HG03097 (cell line): ENCODE measurements at regions not wholly inside any gene's neighbourhood (a gene's known extent, or its start where the extent isn't known, plus 50 kb on each side); places are given as distances from the start of the nearest gene placed in this dataset.
"Not testable (repeated sequence)": the region's sequence is repeated elsewhere in the genome, so short reads cannot be mapped to it uniquely, and the experiment has no call there.

Experiments used
- ATAC-seq: cut with Tn5 transposase; IDR thresholded peaks from one replicate; pipeline ENCODE4 v1.9.1; 2021; ENCODE audit not compliant: unreplicated experiment, low FRiP score

DNA sequence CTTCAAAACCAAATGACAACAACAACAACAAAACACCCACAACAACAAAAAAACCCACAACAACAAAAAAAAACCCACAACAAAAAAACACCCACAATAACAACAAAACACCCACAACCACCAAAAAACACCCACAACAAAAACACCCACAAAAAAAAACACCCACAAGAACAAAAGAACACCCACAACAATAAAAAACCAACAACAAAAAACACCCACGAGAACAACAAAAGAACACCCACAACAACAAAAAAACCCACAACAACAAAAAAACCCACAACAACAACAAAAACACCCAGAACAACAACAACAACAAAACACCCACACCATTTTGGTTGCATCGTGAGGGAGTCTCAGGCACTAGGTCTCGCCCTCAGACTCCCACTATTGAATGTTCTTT is 117.8 kb downstream of the C16orf95 start:
- ATAC-seq = no peak

DNA sequence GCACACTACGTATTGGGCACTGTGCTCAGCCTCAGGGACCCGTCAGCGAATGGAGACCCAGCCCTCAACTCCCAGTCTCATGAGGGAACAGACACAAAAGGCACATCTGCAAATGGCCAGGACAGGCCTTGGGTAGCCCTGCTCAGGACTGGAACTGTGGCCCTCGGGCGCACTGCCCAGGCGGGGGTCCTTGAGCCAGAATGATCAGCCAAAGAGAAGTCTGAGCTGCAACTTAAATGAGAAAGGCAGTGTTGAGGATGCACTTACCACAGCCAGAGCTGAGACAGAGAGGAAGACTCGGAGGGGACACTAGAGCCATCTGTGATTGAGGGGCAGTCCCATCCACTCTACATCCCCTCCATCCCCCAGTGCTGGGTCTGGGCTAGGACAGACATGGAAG is 117.3 kb downstream of the C16orf95 start:
- ATAC-seq = no peak

GRCh38 chr16:87200637-87201036 is 116.6 kb downstream of the C16orf95 start:
- ATAC-seq = no peak

DNA sequence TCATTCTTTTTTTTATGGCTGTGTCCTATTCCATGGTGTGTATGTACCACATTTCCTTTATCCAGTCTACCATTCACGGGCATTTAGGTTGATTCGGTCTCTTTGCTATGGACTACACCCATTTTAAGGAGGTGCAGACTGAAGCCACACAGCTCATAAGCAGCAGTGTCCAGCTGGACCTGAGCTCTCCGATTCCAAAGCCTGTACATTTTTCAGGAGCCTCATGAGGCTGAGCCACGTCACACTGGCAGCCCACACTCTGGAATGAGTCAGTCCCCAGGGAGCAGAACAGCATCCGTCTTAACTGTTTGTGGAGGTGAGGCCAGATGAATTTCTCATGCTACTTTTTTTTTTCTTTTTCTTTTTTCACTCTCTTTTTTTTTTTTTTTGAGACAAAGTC is 116.1 kb downstream of the C16orf95 start:
- ATAC-seq = no peak

DNA sequence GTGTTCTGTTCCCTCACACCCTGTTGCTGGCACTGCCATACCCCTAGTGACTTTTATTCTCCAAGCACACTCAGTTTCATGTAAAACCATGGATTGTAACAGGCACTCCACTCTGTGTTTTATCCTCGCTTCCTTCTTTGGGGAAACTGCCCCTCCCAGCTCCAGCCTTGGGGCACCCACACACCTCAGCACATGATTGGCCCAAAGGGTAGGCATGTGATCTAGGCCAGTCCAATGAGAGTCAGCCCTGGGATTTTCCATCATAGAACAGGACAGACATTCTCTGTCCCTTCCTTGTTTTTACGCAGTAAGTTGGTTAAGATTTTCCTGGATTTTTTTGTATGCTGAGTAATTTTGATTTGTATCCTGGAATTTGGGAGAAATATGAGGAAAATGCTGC is 115.4 kb downstream of the C16orf95 start:
- ATAC-seq = no peak

GRCh38 chr16:87202346-87202745 is 114.8 kb downstream of the C16orf95 start:
- ATAC-seq = no peak

- no peak for ATAC-seq
Observed at GRCh38 chr16:87203060-87203656, 114.0 kb downstream of the C16orf95 start.

GRCh38 chr16:87206646-87207451 is 110.3 kb downstream of the C16orf95 start:
- ATAC-seq = no peak

DNA sequence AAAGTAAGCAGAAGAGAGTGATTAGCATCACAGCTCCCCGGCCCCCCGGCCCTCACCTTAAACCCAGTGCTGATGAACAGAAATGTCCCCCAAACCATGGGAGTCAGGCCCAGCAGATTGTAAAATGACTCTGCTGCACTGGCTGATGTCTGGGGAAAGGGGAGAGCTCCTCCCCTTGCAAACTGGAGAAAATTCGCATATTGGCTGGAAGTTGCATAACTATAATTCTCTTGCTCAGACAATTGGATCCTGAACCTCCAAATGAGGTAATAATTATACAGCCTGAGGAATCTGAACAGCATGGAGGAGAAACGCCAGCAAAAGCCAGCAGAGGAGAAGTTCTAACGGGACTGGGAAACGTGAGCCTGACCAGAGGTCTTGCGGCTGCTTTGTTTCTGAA is 109.7 kb downstream of the C16orf95 start:
- no peak for ATAC-seq

DNA sequence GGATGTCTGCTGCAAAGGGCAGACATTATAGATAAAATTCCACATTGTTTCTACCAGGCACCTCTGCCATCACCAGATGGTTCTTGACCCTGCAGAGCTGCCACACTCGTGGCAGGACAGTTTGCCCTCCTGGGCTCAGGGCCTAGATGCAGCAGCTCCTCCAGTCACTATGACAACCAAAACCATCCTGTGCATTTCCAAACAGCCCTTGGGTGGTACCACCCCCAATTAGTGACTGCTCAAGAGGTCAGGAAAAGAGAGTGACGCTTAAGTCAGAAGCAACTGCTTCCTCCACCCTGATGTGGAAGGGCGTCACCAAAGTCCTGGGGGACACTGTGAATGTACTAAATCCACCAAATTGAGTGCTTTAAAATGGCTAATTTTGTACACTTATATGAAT is 109.2 kb downstream of the C16orf95 start:
- no peak for ATAC-seq

DNA sequence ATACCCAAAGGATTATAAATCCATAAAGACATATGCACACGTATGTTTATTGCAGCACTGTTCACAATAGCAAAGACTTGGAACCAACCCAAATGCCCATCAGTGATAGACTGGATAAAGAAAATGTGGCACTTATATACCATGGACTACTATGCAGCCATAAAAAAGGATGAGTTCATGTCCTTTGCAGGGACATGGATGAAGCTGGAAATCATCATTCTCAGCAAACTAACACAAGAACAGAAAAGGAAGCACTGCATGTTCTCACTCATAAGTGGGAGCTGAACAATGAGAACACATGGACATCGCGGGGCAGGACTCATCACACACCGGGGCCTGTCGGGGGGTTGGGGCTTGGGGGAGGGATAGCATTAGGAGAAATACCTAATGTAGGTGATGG is 108.2 kb downstream of the C16orf95 start:
- ATAC-seq = not testable (repeated sequence)

DNA sequence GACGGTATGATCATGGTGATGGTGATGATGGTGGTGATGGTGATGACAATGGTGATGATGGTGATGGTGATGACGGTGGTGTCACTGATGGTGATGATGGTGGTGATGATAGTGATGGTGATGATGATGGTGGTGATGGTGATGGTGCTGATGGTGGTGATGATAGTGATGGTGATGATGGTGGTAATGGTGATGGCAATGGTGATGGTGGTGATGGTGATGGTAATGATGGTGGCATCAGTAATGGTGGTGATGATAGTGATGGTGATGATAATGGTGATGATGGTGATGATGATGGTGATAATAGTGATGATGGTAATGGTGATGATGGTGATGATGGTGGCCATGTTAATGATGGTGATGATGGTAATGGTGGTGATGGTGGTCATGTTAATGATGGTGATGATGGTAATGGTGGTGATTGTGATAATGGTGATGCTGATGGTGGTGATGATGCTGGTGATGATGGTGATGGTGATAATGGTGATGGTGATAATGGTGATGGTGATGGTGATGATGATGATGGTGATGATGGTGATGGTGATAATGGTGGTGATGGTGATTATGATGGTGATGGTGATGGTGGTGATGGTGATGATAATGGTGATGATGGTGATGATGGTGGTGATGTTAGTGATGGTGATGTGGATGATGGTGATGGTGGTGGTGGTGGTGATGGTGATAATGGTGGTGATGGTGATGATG is 107.2 kb downstream of the C16orf95 start:
- no peak for ATAC-seq

- no peak for ATAC-seq
Observed at GRCh38 chr16:87210894-87211293, 106.3 kb downstream of the C16orf95 start.

DNA sequence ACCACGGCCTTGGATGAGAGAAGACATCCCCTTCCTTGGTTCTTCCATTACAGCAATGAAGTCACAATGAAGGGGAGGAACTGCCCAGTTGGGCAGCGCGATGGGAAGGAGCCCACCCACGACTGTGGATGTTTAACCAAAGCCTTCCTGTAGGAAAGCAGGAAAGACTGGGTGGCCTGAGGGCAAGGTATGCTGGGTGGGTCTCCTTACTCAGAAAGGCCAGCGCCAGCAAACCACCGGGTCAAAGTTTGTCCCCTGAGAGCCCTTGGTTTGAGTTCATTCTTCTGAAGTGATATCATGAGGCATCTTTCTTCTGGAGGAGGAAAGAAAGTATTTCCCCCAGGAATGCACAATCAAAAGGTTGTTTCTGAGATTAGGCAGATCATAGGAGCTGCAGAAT is 105.2 kb downstream of the C16orf95 start:
- no peak for ATAC-seq

GRCh38 chr16:87213536-87213935 is 103.7 kb downstream of the C16orf95 start:
- no peak for ATAC-seq

DNA sequence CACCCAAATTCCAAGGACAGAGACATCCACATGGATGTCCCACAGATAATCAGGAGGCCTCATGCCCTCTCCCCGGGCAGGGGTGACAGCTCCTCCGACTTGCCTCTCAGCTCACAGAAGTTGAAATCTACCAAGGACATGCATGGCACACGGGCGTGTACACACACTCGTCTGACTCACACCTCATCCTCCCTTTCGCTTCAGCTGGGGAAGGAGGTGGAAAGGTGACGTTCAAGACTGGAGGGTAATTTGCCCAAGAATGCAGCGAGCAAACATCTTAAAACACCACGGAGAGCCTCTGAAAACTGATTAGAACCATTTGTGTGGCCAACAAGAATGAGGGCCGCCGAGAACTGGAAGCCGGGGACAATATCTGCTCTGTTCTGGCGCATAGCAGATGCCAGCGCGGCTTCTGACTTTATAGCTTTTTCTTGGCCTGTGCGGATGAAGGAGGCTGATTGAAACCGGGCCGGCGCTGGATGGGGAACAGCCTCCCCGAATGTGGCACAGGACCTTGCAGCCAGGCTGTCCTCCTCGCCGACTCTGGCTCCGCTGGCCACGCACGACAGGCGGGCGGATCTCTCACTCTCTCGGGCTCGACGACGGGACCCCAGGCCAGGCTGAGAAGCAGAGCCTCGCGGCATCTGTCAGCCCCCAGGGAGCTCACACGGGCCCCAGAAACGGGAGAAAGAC is 100.9 kb downstream of the C16orf95 start:
- ATAC-seq = no peak

- no peak for ATAC-seq
Observed at GRCh38 chr16:87216841-87217275, 100.3 kb downstream of the C16orf95 start.

DNA sequence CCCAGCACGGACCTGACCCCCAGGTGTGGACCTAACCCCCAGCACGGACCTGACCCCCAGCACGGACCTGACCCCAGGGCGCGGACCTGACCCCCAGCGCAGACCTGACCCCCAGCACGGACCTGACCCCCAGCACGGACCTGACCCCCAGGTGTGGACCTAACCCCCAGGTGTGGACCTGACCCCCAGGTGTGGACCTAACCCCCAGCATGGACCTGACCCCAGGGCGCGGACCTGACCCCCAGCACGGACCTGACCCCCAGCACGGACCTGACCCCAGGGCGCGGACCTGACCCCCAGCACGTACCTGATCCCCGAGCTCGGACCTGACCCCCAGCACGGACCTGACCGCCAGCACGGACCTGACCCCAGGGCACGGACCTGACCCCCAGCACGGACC is 99.4 kb downstream of the C16orf95 start:
- ATAC-seq = not testable (repeated sequence)

DNA sequence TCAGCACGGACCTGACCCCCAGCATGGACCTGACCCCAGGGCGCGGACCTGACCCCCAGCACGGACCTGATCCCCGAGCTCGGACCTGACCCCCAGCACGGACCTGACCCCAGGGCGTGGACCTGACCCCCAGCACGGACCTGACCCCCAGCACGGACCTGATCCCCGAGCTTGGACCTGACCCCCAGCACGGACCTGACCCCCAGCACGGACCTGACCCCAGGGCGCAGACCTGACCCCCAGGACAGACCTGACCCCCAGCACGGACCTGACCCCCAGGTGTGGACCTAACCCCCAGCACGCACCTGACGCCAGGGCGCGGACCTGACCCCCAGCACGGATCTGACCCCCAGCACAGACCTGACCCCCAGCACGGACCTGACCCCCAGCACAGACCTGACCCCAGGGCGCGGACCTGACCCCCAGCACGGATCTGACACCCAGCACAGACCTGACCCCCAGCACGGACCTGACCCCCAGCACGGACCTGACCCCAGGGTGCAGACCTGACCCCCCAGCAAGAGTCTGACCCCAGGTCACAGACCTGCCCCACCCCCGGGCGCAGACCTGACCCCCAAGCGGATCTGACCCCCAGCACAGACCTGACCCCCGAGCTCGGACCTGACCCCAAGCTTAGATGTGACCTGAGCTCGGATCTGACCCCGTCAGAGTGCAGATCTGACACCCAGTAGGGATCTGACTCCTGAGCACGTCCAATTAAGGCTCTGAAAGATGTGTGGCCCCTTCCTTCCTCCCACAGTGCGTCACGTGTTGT is 98.7 kb downstream of the C16orf95 start:
- no peak for ATAC-seq

GRCh38 chr16:87219287-87219909 is 97.8 kb downstream of the C16orf95 start:
- ATAC-seq = no peak
